ENCODE measurements at regions not wholly inside any gene's neighbourhood (a gene's known extent, or its start where the extent isn't known, plus 50 kb on each side); places are given as distances from the start of the nearest gene placed in this dataset.

- no peak overlapping the region for H3K4me3 ChIP-seq (ENCODE audit: low read depth in 1 of 2, low read length in 2 of 2)
- H2AFZ ChIP-seq (ENCODE audit: low read depth, low read length) = no peak overlapping the region
- DNase-seq = no peak
- no peaks in the 10 kb centered on the region for H3K9me3 ChIP-seq (ENCODE audit: insufficient read depth, low read length, severe bottlenecking)
- no peaks in the 10 kb centered on the region for H3K27me3 ChIP-seq (ENCODE audit: insufficient read depth, low read length, poor library complexity)
- H3K4me1 ChIP-seq (ENCODE audit: insufficient read depth, low read length) = no peaks in the 10 kb centered on the region
- H3K4me2 ChIP-seq (ENCODE audit: insufficient read depth, low read length) = no peak overlapping the region
- H3K9ac ChIP-seq (ENCODE audit: low read depth, low read length) = no peak overlapping the region
- no peak overlapping the region for H3K27ac ChIP-seq (ENCODE audit: low read length)
- no peaks in the 10 kb centered on the region for H3K36me3 ChIP-seq (ENCODE audit: insufficient read depth, low read length)
- no peaks in the 10 kb centered on the region for H4K20me1 ChIP-seq (ENCODE audit: insufficient read depth, low read length)
- TF ChIP-seq EZH2 (IDR thresholded peaks at IDR 0.05; ENCODE audit: borderline replicate concordance, low read depth, low read length, severe bottlenecking) = no peak
- TF ChIP-seq CTCF (IDR thresholded peaks at IDR 0.05; ENCODE audit: borderline replicate concordance, extremely low read depth, low read length, poor library complexity, severe bottlenecking) = no peak
- H3K79me2 ChIP-seq (ENCODE audit: insufficient read depth, low read length) = no peaks in the 10 kb centered on the region
- no peak for ATAC-seq (ENCODE audit: insufficient read depth, low read depth)
Observed at GRCh38 chr5:159456261-159456660, 126.0 kb upstream of the IL12B start.

- Histone ChIP-seq H3K27ac (ENCODE audit: low read length) (no peak overlapping the region), H3K4me2 (ENCODE audit: insufficient read depth, low read length) (no peak overlapping the region)
Observed at GRCh38 chr5:159456722-159457465, 126.6 kb upstream of the IL12B start.

GRCh38 chr5:159458217-159458711 lies 128.0 kb upstream of the IL12B start:
- no peak for ATAC-seq (ENCODE audit: insufficient read depth, low read depth)

More at GRCh38 chr5:159456722-159457465, 126.6 kb upstream of the IL12B start:
- Histone ChIP-seq H3K27me3 (ENCODE audit: insufficient read depth, low read length, poor library complexity) (no peaks in the 10 kb centered on the region), H2AFZ (ENCODE audit: low read depth, low read length) (no peak overlapping the region), H3K4me1 (ENCODE audit: insufficient read depth, low read length) (no peaks in the 10 kb centered on the region), H3K9me3 (ENCODE audit: insufficient read depth, low read length, severe bottlenecking) (no peaks in the 10 kb centered on the region), H3K36me3 (ENCODE audit: insufficient read depth, low read length) (no peaks in the 10 kb centered on the region), H3K9ac (ENCODE audit: low read depth, low read length) (no peak overlapping the region), H3K4me3 (ENCODE audit: low read depth in 1 of 2, low read length in 2 of 2) (no peak overlapping the region), H4K20me1 (ENCODE audit: insufficient read depth, low read length) (no peaks in the 10 kb centered on the region), H3K79me2 (ENCODE audit: insufficient read depth, low read length) (no peaks in the 10 kb centered on the region)
- TF ChIP-seq CTCF (IDR thresholded peaks at IDR 0.05; ENCODE audit: borderline replicate concordance, extremely low read depth, low read length, poor library complexity, severe bottlenecking) = no peak
- TF ChIP-seq EZH2 (IDR thresholded peaks at IDR 0.05; ENCODE audit: borderline replicate concordance, low read depth, low read length, severe bottlenecking) = no peak
- ATAC-seq (ENCODE audit: insufficient read depth, low read depth) = no peak
- no peak for DNase-seq

More at GRCh38 chr5:159458217-159458711, 128.0 kb upstream of the IL12B start:
- Histone ChIP-seq H3K79me2 (ENCODE audit: insufficient read depth, low read length) (no peaks in the 10 kb centered on the region), H3K4me2 (ENCODE audit: insufficient read depth, low read length) (no peak overlapping the region), H3K27ac (ENCODE audit: low read length) (no peak overlapping the region), H4K20me1 (ENCODE audit: insufficient read depth, low read length) (no peaks in the 10 kb centered on the region), H3K9ac (ENCODE audit: low read depth, low read length) (no peak overlapping the region), H3K4me3 (ENCODE audit: low read depth in 1 of 2, low read length in 2 of 2) (no peak overlapping the region), H3K27me3 (ENCODE audit: insufficient read depth, low read length, poor library complexity) (no peaks in the 10 kb centered on the region), H3K9me3 (ENCODE audit: insufficient read depth, low read length, severe bottlenecking) (no peaks in the 10 kb centered on the region), H3K36me3 (ENCODE audit: insufficient read depth, low read length) (no peaks in the 10 kb centered on the region), H3K4me1 (ENCODE audit: insufficient read depth, low read length) (no peaks in the 10 kb centered on the region), H2AFZ (ENCODE audit: low read depth, low read length) (no peak overlapping the region)
- no peak for TF ChIP-seq CTCF (IDR thresholded peaks at IDR 0.05; ENCODE audit: borderline replicate concordance, extremely low read depth, low read length, poor library complexity, severe bottlenecking)
- TF ChIP-seq EZH2 (IDR thresholded peaks at IDR 0.05; ENCODE audit: borderline replicate concordance, low read depth, low read length, severe bottlenecking) = no peak
- DNase-seq = no peak
